ENCODE measurements at regions not wholly inside any gene's neighbourhood (a gene's known extent, or its start where the extent isn't known, plus 50 kb on each side); places are given as distances from the start of the nearest gene placed in this dataset.

DNA sequence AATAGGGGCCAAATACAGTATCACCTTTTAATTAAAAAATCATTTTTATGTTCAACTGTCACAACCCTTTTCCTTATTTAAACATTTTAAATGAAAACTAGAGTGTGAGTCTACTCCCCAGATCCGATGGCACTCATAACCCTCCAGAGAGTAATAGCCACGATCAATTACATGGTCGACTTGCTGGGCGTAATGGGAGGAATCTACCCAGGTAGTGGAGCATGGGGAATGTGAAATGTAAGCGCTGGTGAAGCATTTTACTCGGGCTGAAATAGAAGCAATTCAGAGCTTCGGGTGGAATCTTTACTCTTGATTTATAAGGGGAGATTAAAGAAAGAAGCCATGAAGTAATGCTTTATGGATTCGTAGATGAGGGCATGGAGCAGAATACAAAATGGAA is 321.9 kb downstream of the ACTR3B start:
- no peaks in the 10 kb centered on the region for H3K27me3 ChIP-seq
- no peak overlapping the region for H3K27ac ChIP-seq
- no peaks in the 10 kb centered on the region for H3K9me3 ChIP-seq
- no peak for DNase-seq
- no peaks in the 10 kb centered on the region for H3K4me1 ChIP-seq
- H3K4me3 ChIP-seq = no peak overlapping the region
- no peak for FAIRE-seq
- ATAC-seq = no peak
- intact Hi-C loops (cut with DNase I) = no loop called here
- WGBS, 2 donors = 75 to 77% methylated on average over 8 of the region's 8 CpGs
- TF ChIP-seq CTCF (IDR thresholded peaks at IDR 0.05) = no peak
- H3K36me3 ChIP-seq = no peaks in the 10 kb centered on the region

DNA sequence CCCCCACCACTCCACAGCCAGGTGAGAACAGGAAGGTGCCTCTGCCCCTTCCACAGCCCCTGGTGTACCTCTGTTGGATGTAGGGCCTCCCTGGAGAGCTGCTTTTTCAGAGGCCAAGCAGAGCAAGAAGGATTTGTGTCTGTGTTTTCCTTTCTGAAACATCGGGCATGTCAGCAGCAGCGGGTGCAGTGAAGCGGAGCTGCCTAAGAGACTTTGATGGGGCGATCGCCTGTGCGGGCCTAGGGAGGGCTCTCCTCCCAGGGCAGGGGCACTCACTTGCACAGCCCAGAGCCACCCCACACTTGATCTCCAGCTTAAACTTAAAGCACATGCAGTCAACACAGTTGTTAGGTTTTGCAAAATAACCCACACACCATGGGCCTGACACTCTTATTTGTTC is 324.7 kb downstream of the ACTR3B start:
- H3K4me1 ChIP-seq = no peaks in the 10 kb centered on the region
- no peaks in the 10 kb centered on the region for H3K9me3 ChIP-seq
- intact Hi-C loops (cut with DNase I) = no loop called here
- 92 to 93% methylated on average over 6 of the region's 6 CpGs for WGBS, 2 donors
- no peak overlapping the region for H3K27ac ChIP-seq
- no peaks in the 10 kb centered on the region for H3K27me3 ChIP-seq
- no peak for FAIRE-seq
- no peak for TF ChIP-seq CTCF (IDR thresholded peaks at IDR 0.05)
- ATAC-seq = no peak
- H3K36me3 ChIP-seq = no peaks in the 10 kb centered on the region
- no peak overlapping the region for H3K4me3 ChIP-seq
- DNase-seq = no peak

- TF ChIP-seq CTCF (IDR thresholded peaks at IDR 0.05) = no peak
- no peak for FAIRE-seq
- no peak overlapping the region for H3K4me3 ChIP-seq
- H3K27ac ChIP-seq = no peak overlapping the region
- H3K4me1 ChIP-seq = no peaks in the 10 kb centered on the region
- no peak for DNase-seq
- H3K9me3 ChIP-seq = no peaks in the 10 kb centered on the region
- ATAC-seq = no peak
- no peaks in the 10 kb centered on the region for H3K27me3 ChIP-seq
- no peaks in the 10 kb centered on the region for H3K36me3 ChIP-seq
- intact Hi-C loops (cut with DNase I) = no loop called here
- WGBS, 2 donors = 62 to 63% methylated on average over 4 of the region's 4 CpGs
Observed at GRCh38 chr7:153087498-153087897, 327.9 kb downstream of the ACTR3B start.

DNA sequence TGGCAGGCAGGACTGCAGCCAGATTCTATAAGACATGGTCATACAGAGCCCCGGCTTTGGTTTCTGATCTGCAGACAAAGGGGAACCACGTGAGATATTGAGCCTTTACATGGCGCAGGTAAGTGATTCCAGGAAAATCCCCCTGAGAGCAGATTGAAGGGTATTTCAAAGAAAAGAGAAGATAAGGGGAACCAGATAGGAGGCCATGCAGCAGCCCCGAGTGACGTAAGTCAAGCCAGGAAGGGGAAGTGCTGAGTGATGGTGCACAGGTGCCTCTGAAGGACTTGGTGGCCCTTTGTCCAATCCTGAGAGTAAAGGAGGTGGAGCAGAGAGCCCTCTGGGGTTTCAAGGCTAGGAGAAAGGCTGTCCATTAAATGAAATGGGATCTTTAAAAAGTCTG is 329.0 kb downstream of the ACTR3B start:
- intact Hi-C loops (cut with DNase I) = no loop called here
- H3K36me3 ChIP-seq = no peaks in the 10 kb centered on the region
- DNase-seq = no peak
- H3K4me3 ChIP-seq = no peak overlapping the region
- H3K4me1 ChIP-seq = no peaks in the 10 kb centered on the region
- no peak overlapping the region for H3K27ac ChIP-seq
- TF ChIP-seq CTCF (IDR thresholded peaks at IDR 0.05) = no peak
- H3K27me3 ChIP-seq = no peaks in the 10 kb centered on the region
- no peaks in the 10 kb centered on the region for H3K9me3 ChIP-seq
- 82 to 88% methylated on average over 5 of the region's 5 CpGs for WGBS, 2 donors
- no peak for FAIRE-seq
- no peak for ATAC-seq

DNA sequence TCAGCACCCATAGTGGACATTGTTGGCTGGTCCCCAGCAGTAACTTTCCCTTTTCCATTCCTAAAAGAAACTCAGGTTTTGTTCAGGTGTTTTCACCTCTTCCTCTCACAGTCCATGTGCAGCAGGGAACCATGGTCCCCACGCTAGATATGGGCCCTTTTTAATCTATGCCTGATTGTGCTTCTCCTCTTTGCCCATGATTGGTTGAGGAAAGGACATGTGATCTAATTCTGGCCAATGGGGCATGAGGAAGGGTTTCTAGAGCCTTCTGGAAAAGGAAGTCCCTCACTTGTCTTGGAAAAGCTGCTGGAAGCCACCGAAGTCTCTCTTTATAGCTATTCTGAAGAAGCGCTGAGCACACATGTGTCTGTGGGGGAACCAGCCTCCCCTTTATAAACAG is 330.7 kb downstream of the ACTR3B start:
- Histone ChIP-seq H3K27ac (no peak overlapping the region), H3K4me1 (no peaks in the 10 kb centered on the region), H3K4me3 (no peak overlapping the region), H3K9me3 (no peaks in the 10 kb centered on the region), H3K36me3 (no peaks in the 10 kb centered on the region), H3K27me3 (no peaks in the 10 kb centered on the region)
- no peak for TF ChIP-seq CTCF (IDR thresholded peaks at IDR 0.05)
- 89 to 93% methylated on average over 3 of the region's 3 CpGs for WGBS, 2 donors
- ATAC-seq (no peak), DNase-seq (no peak), FAIRE-seq (no peak)
- intact Hi-C loops (cut with DNase I) = no loop called here

All from pancreas (tissue), 10 donors.